ENCODE measurements at regions not wholly inside any gene's neighbourhood (a gene's known extent, or its start where the extent isn't known, plus 50 kb on each side); places are given as distances from the start of the nearest gene placed in this dataset.

DNA sequence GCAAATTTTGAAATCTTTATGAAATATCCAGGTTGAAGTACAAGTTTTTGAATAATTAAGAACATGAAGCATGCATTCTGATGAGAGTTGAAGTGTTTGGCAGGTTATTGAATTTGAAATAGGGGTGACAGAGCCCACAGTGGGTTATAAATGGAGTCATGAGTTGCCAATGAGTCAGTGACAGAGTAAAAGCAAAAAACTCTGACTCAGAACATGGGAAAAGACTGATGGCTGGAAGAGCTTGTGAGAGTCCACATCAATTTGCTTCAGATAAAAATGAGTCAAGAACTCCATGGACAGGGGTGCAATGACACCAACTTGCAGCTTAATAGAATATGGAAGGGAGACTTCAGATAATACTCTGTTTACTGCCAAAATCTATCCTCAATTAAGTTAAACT is 105.3 kb downstream of the SLC6A15 start:
- no peak for DNase-seq (ENCODE audit: low spot score)

DNA sequence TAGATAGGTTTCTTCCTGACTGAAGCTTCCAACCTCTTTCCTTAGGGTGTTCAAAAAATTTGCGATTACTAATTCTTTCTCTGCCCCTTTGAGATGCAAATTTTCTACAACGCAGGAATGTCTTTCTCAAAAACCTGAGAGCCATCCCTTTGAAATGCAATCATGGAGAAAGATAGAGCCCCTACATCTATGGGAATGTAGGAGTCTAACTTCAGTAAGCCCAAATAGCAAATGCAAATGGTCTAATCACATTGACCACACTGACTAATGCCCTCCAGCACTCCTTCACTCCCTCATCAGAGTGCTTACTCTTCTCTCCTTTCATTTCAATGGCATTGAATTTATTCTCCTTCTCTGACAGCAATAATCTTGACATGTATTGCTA is 107.1 kb downstream of the SLC6A15 start:
- no peak for DNase-seq (ENCODE audit: low spot score)

DNA sequence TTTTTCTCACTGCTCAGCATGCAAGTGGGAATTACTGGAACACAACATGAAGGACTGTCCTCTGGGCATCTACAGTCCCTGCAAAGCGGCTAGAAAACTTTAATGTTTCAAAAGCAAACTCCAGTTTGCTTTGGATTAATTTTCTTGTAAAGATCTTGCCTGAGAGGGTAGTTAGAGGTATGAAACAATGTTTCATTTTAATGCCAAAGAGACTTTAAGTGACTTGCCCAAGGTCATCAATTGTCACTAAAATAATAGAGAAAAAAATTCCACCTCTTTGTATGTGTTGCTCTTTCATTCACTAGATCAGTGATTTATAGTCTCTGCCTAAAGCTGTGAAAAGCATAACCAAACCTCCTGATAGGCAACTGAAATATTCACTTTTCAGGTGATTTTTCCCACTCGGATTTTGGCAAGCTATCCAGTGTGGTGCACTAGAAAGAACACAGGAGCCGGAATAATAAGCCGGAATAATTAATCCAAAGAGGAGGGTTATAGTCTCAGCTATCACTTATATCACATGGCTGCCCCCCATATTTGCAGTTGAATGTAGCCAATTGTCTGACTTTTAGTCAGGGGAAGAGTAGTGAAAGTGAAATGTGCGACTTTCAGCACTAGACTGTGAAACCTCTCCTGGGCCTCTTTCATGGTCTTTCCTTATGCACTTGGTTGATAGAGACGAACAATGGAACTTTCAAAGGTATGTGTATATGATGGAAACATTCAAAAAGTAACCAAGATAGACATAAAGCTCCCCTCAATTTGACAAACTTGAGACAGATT is 107.7 kb downstream of the SLC6A15 start:
- no peak for DNase-seq (ENCODE audit: low spot score)

- DNase-seq (ENCODE audit: low spot score) = no peak
Observed at GRCh38 chr12:84803661-84804060, 108.9 kb downstream of the SLC6A15 start.

DNA sequence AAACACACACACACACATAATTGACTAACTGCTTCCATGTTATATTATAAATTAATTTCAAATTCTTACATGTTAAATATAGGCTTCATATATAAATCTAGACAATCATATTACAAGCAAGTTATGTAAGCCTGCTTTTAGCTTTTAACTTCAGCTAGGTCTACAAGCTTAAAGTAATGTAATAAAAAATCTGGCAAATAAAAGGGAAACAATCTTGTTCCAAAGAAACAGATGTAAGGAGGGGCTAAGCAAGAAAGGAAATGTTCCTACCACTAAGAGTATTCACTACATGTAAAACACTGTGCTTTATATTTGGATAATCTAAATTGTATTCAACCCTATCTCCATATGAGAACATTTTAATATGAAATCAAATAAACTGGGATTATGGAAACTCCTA is 110.4 kb downstream of the SLC6A15 start:
- no peak for DNase-seq (ENCODE audit: low spot score)

DNA sequence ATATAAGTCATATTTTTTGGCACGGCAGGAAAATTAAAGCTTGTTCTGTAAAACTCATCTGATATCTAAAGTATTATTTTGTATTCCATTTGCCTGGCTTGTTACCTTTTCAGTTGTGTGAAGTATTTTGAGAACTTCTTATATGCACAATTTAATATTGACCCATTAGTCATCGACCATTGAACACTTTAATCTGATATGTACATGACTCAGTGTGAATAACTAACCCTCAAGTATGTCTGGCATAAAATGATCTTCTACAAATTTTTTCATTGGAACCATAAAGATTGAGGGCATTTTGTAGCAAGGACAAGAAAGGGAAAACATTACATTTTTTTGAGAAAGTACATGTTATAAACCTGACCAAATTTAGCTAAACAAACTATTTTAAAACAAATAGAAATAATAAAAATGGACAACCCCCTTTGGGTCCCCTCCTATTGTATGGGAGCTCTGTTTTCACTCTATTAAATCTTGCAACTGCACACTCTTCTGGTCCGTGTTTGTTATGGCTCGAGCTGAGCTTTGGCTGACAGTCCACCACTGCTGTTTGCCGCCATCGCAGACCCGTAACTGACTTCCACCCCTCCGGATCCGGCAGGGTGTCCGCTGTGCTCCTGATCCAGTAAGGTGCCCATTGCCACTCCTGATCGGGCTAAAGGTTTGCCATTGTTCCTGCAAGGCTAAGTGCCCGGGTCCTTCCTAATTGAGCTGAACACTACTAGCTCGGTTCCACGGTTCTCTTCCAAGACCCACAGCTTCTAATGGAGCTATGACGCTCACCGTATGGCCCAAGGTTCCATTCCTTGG is 118.8 kb downstream of the SLC6A15 start:
- DNase-seq (ENCODE audit: low spot score) = no peak

DNA sequence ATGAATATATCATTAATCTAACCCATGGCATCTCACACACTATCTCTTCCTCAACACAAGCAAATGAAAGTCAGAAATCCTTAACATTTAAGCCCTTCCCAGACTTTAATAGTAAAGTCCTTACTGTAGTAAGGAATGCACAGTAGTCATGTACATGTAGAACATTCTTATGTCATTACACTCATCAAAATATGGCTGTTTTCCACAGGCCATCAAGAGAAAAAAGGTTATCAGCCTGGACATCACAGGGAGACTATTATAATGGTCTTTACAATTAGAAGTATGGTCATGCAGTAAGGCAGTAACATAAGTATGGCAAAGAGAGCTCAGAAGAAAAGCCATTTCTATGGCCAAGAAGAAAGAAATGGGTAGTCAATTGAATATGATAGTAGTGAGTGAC is 121.2 kb downstream of the SLC6A15 start:
- DNase-seq (ENCODE audit: low spot score) = no peak

DNA sequence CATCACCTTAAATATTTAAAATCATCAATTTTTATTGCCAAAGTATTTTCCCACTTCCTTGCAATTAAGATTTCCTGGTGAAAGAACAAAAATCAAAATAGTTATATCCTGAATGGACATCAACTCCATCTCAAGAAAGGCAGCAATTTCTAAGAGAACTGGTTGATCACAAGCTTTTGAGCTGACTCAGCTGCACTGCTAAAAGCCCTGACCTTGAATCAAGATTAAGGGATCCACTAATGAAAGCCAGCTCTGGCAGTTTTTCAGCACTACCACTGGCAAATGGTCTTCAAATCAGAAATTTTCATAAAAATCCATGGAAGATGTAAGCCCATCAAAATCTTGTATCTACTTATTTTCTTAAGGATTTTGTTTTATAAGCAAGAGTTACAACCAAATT is 123.4 kb downstream of the SLC6A15 start:
- no peak for DNase-seq (ENCODE audit: low spot score)

DNA sequence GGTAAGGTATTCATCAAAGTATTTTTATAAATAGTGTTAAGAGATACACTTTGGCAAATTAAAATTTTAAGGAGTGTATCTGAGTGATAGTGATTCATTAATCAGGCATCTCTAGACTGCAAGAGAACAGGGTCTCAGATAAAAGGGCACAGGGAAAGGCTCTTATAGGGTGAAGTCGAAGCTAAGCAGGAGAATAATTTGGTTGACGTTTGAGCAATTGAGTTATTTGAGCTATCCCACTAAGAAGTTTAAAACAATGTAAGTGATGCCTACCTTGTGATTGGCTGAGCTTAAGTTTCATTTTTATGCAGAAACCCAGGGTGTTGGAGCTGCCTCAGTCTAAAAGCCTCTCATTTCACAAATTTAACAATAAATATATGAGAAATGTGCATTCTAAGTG is 125.3 kb downstream of the SLC6A15 start:
- no peak for DNase-seq (ENCODE audit: low spot score)

DNA sequence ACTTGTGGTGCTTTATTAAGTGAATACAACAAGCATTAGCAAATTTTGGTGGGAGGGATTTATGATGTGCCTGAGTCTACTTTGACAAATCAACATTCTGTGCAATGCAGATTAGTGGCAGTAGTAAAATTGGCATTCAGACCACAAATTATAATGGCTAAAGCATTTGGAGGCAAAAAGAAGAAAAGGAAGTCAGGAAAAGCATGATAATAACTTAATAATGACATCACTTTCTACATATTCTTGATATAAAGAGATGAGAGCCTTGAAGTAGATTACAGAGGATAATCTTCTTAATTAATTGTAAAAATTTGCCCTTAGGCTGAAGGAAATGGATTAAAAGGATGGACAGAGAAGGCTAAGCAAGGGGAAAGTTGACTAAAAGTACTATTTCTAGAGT is 126.0 kb downstream of the SLC6A15 start:
- DNase-seq (ENCODE audit: low spot score) = no peak

DNA sequence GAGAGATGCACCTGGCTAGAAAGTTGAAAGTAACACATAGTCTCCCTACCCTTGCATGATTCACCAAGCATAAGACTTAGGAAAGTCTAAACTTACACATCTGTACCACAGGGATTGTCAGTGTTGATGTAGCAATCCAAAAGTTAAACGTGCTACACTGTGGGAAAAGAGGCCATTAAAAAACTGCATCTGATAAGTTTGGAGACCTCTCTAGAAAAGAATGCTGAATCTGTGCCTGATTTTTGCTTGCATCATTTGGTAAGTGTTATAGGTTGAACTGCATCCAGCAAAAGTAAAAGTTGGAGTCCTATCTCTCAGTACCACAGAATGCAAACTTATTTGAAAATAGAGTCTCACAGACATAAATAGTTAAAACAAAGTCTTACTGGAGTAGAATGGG is 126.6 kb downstream of the SLC6A15 start:
- DNase-seq (ENCODE audit: low spot score) = no peak

DNA sequence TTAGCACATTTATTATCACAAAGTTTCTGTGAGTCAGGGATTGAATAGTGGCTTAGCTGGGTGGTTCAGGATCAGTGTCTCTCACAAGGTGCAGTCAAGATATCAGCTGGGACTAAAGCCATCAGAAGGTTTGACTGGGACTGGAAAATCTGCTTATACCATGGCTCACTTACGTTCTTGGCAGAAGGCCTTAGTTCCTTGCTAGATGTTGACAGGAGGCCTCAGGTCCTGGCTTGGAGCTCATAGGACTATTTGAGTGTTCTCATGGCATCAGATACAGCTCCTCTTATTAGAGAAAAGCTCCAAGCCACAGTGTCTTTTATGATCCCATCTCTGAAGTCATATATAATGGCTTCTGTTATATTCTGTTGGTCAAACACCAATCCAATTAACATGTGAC is 127.3 kb downstream of the SLC6A15 start:
- no peak for DNase-seq (ENCODE audit: low spot score)

- no peak for DNase-seq (ENCODE audit: low spot score)
Observed at GRCh38 chr12:84779169-84779568, 133.4 kb downstream of the SLC6A15 start.

GRCh38 chr12:84772281-84772680 is 140.3 kb downstream of the SLC6A15 start:
- no peak for DNase-seq (ENCODE audit: low spot score)

- no peak for DNase-seq (ENCODE audit: low spot score)
Observed at GRCh38 chr12:84767079-84767478, 145.5 kb downstream of the SLC6A15 start.

GRCh38 chr12:84766375-84766774 is 146.2 kb downstream of the SLC6A15 start:
- no peak for DNase-seq (ENCODE audit: low spot score)

GRCh38 chr12:84764001-84764400 is 148.6 kb downstream of the SLC6A15 start:
- no peak for DNase-seq (ENCODE audit: low spot score)

- no peak for DNase-seq (ENCODE audit: low spot score)
Observed at GRCh38 chr12:84763107-84763506, 149.5 kb downstream of the SLC6A15 start.

GRCh38 chr12:84760091-84760865 is 152.3 kb downstream of the SLC6A15 start:
- DNase-seq (ENCODE audit: low spot score) = no peak

- DNase-seq (ENCODE audit: low spot score) = no peak
Observed at GRCh38 chr12:84757978-84758377, 154.6 kb downstream of the SLC6A15 start.

DNA sequence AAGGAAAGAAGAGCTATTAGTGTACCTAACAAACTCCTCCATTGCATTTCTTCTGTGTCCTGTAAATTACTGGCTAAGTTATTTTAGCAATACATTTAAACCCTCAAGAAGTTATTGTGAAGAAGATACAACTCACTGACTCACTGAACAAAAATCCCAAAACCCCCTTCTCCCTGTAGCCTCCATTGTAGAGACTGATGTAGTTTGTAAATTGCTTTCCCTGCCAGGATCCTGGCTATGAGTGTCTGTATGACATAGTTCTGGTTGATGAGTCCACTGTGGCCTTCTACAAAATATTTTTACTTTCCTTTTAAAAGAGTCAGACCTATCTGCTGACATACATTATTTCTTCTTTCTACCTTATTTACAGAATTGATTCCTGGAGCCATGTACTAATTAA is 155.6 kb downstream of the SLC6A15 start:
- DNase-seq (ENCODE audit: low spot score) = no peak

GRCh38 chr12:84745127-84745526 is 167.5 kb downstream of the SLC6A15 start:
- no peak for DNase-seq (ENCODE audit: low spot score)

DNA sequence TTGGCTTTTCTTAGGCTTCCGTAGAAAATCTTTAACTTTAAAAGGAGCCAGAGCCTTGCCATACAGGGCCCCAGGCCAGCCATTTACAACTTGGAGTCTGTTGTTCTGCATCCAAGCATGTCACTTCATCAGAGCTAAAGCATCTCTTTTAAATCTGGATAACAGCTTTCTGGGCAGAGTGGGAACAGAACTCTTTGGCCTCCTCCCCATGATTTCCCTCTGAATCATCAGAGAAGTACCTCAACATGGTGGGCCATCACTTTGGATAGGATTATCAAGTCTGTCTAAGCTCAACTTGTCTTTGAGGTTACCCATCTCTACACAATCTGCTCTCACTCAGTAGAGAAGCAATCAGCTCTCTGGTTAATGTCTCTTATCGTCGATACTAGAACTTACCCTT is 170.9 kb downstream of the SLC6A15 start:
- no peak for DNase-seq (ENCODE audit: low spot score)
